ENCODE measurements at regions not wholly inside any gene's neighbourhood (a gene's known extent, or its start where the extent isn't known, plus 50 kb on each side); places are given as distances from the start of the nearest gene placed in this dataset.

- H3K9me3 ChIP-seq (replicated peaks; ENCODE audit: control insufficient read depth, low read depth, low read length) = no peaks in the 10 kb centered on the region
- no peak overlapping the region for H3K4me3 ChIP-seq (ENCODE audit: low read length)
- DNase-seq = no peak
- no peak overlapping the region for H3K27ac ChIP-seq (ENCODE audit: low read length)
- H3K36me3 ChIP-seq (ENCODE audit: control insufficient read depth, insufficient read depth, low read length) = no peaks in the 10 kb centered on the region
- no peaks in the 10 kb centered on the region for H3K27me3 ChIP-seq (ENCODE audit: control insufficient read depth, insufficient read depth, low read length)
- no peaks in the 10 kb centered on the region for H3K4me1 ChIP-seq (ENCODE audit: control insufficient read depth, insufficient read depth, low read length)
- 70% methylated on average over 4 of the region's 4 CpGs for WGBS (ENCODE audit: insufficient coverage)
Observed at GRCh38 chr15:47570451-47570850, 146.9 kb upstream of the SEMA6D start.

- H3K4me3 ChIP-seq (ENCODE audit: low read length) = no peak overlapping the region
- H3K4me1 ChIP-seq (ENCODE audit: control insufficient read depth, insufficient read depth, low read length) = no peaks in the 10 kb centered on the region
- H3K9me3 ChIP-seq (replicated peaks; ENCODE audit: control insufficient read depth, low read depth, low read length) = no peaks in the 10 kb centered on the region
- peak; percentile 12 for DNase-seq
- no peak overlapping the region for H3K27ac ChIP-seq (ENCODE audit: low read length)
- WGBS (ENCODE audit: insufficient coverage) = no CpG with 5 or more reads among the region's 4 CpGs
- H3K27me3 ChIP-seq (ENCODE audit: control insufficient read depth, insufficient read depth, low read length) = no peaks in the 10 kb centered on the region
- H3K36me3 ChIP-seq (ENCODE audit: control insufficient read depth, insufficient read depth, low read length) = no peaks in the 10 kb centered on the region
Observed at GRCh38 chr15:47570881-47571640, 146.2 kb upstream of the SEMA6D start.

- H3K27me3 ChIP-seq (ENCODE audit: control insufficient read depth, insufficient read depth, low read length) = no peaks in the 10 kb centered on the region
- no peak overlapping the region for H3K4me3 ChIP-seq (ENCODE audit: low read length)
- H3K4me1 ChIP-seq (ENCODE audit: control insufficient read depth, insufficient read depth, low read length) = peaks cover 8% of the 10 kb centered on the region
- no peak overlapping the region for H3K27ac ChIP-seq (ENCODE audit: low read length)
- no peak for DNase-seq
- H3K36me3 ChIP-seq (ENCODE audit: control insufficient read depth, insufficient read depth, low read length) = no peaks in the 10 kb centered on the region
- no peaks in the 10 kb centered on the region for H3K9me3 ChIP-seq (replicated peaks; ENCODE audit: control insufficient read depth, low read depth, low read length)
Observed at GRCh38 chr15:47573673-47574072, 143.6 kb upstream of the SEMA6D start.

GRCh38 chr15:47577000-47577399 lies 140.3 kb upstream of the SEMA6D start:
- peak; percentile 7 for DNase-seq
- Histone ChIP-seq H3K36me3 (ENCODE audit: control insufficient read depth, insufficient read depth, low read length) (no peaks in the 10 kb centered on the region), H3K9me3 (replicated peaks; ENCODE audit: control insufficient read depth, low read depth, low read length) (no peaks in the 10 kb centered on the region), H3K27ac (ENCODE audit: low read length) (peak overlapping the region; percentile 11), H3K4me1 (ENCODE audit: control insufficient read depth, insufficient read depth, low read length) (peaks cover 8% of the 10 kb centered on the region), H3K4me3 (ENCODE audit: low read length) (no peak overlapping the region), H3K27me3 (ENCODE audit: control insufficient read depth, insufficient read depth, low read length) (no peaks in the 10 kb centered on the region)

- WGBS (ENCODE audit: insufficient coverage) = 40% methylated on average over 1 of the region's 3 CpGs
- no peak overlapping the region for H3K4me3 ChIP-seq (ENCODE audit: low read length)
- H3K36me3 ChIP-seq (ENCODE audit: control insufficient read depth, insufficient read depth, low read length) = no peaks in the 10 kb centered on the region
- peak; percentile 58 for DNase-seq
- H3K4me1 ChIP-seq (ENCODE audit: control insufficient read depth, insufficient read depth, low read length) = peaks cover 8% of the 10 kb centered on the region
- H3K27me3 ChIP-seq (ENCODE audit: control insufficient read depth, insufficient read depth, low read length) = no peaks in the 10 kb centered on the region
- no peaks in the 10 kb centered on the region for H3K9me3 ChIP-seq (replicated peaks; ENCODE audit: control insufficient read depth, low read depth, low read length)
- H3K27ac ChIP-seq (ENCODE audit: low read length) = peak overlapping the region; percentile 11
Observed at GRCh38 chr15:47577461-47577860, 139.8 kb upstream of the SEMA6D start.

GRCh38 chr15:47582233-47582632 lies 135.1 kb upstream of the SEMA6D start:
- no peaks in the 10 kb centered on the region for H3K36me3 ChIP-seq (ENCODE audit: control insufficient read depth, insufficient read depth, low read length)
- peaks cover 4% of the 10 kb centered on the region for H3K4me1 ChIP-seq (ENCODE audit: control insufficient read depth, insufficient read depth, low read length)
- no peak overlapping the region for H3K27ac ChIP-seq (ENCODE audit: low read length)
- H3K9me3 ChIP-seq (replicated peaks; ENCODE audit: control insufficient read depth, low read depth, low read length) = no peaks in the 10 kb centered on the region
- WGBS (ENCODE audit: insufficient coverage) = 100% methylated on average over 1 of the region's 4 CpGs
- no peak for DNase-seq
- no peak overlapping the region for H3K4me3 ChIP-seq (ENCODE audit: low read length)
- no peaks in the 10 kb centered on the region for H3K27me3 ChIP-seq (ENCODE audit: control insufficient read depth, insufficient read depth, low read length)

GRCh38 chr15:47584316-47584715 lies 133.0 kb upstream of the SEMA6D start:
- no peak for DNase-seq
- Histone ChIP-seq H3K27ac (ENCODE audit: low read length) (no peak overlapping the region), H3K4me3 (ENCODE audit: low read length) (no peak overlapping the region), H3K9me3 (replicated peaks; ENCODE audit: control insufficient read depth, low read depth, low read length) (no peaks in the 10 kb centered on the region), H3K36me3 (ENCODE audit: control insufficient read depth, insufficient read depth, low read length) (no peaks in the 10 kb centered on the region), H3K4me1 (ENCODE audit: control insufficient read depth, insufficient read depth, low read length) (peaks cover 5% of the 10 kb centered on the region), H3K27me3 (ENCODE audit: control insufficient read depth, insufficient read depth, low read length) (no peaks in the 10 kb centered on the region)
- 83% methylated on average over 2 of the region's 3 CpGs for WGBS (ENCODE audit: insufficient coverage)

GRCh38 chr15:47586653-47587224 lies 130.6 kb upstream of the SEMA6D start:
- Histone ChIP-seq H3K4me1 (ENCODE audit: control insufficient read depth, insufficient read depth, low read length) (peaks cover 5% of the 10 kb centered on the region), H3K27ac (ENCODE audit: low read length) (no peak overlapping the region), H3K9me3 (replicated peaks; ENCODE audit: control insufficient read depth, low read depth, low read length) (no peaks in the 10 kb centered on the region), H3K27me3 (ENCODE audit: control insufficient read depth, insufficient read depth, low read length) (no peaks in the 10 kb centered on the region), H3K36me3 (ENCODE audit: control insufficient read depth, insufficient read depth, low read length) (no peaks in the 10 kb centered on the region), H3K4me3 (ENCODE audit: low read length) (no peak overlapping the region)
- WGBS (ENCODE audit: insufficient coverage) = 42% methylated on average over 2 of the region's 6 CpGs
- peak; percentile 39 for DNase-seq

GRCh38 chr15:47587940-47588802 lies 129.1 kb upstream of the SEMA6D start:
- 51% methylated on average over 2 of the region's 6 CpGs for WGBS (ENCODE audit: insufficient coverage)
- Histone ChIP-seq H3K4me1 (ENCODE audit: control insufficient read depth, insufficient read depth, low read length) (peaks cover 5% of the 10 kb centered on the region), H3K27ac (ENCODE audit: low read length) (no peak overlapping the region), H3K27me3 (ENCODE audit: control insufficient read depth, insufficient read depth, low read length) (no peaks in the 10 kb centered on the region), H3K9me3 (replicated peaks; ENCODE audit: control insufficient read depth, low read depth, low read length) (no peaks in the 10 kb centered on the region), H3K36me3 (ENCODE audit: control insufficient read depth, insufficient read depth, low read length) (no peaks in the 10 kb centered on the region), H3K4me3 (ENCODE audit: low read length) (no peak overlapping the region)
- peak; percentile 36 for DNase-seq

- H3K36me3 ChIP-seq (ENCODE audit: control insufficient read depth, insufficient read depth, low read length) = no peaks in the 10 kb centered on the region
- peaks cover 5% of the 10 kb centered on the region for H3K4me1 ChIP-seq (ENCODE audit: control insufficient read depth, insufficient read depth, low read length)
- H3K9me3 ChIP-seq (replicated peaks; ENCODE audit: control insufficient read depth, low read depth, low read length) = no peaks in the 10 kb centered on the region
- no peaks in the 10 kb centered on the region for H3K27me3 ChIP-seq (ENCODE audit: control insufficient read depth, insufficient read depth, low read length)
- no CpG with 5 or more reads among the region's 6 CpGs for whole genome bisulfite sequencing (ENCODE audit: insufficient coverage)
- no peak overlapping the region for H3K4me3 ChIP-seq (ENCODE audit: low read length)
- DNase-seq = no peak
- no peak overlapping the region for H3K27ac ChIP-seq (ENCODE audit: low read length)
Observed at GRCh38 chr15:47588958-47589357, 128.3 kb upstream of the SEMA6D start.

Measured in muscle of leg (tissue), 3 donors.